Panc1 (cell line): ENCODE measurements at regions not wholly inside any gene's neighbourhood (a gene's known extent, or its start where the extent isn't known, plus 50 kb on each side); places are given as distances from the start of the nearest gene placed in this dataset.

Experiments used
- ATAC-seq: fragments of 200-7000 bp; cut with Tn5 transposase; 2 replicates; pipeline ENCODE4 v1.9.1; 2020; ENCODE audit warnings: mild to moderate bottlenecking, moderate library complexity
- BruUV-seq: library from RNA; stranded (reverse); fragments of 400-500 nt; replicated peaks from 2 replicates; lab custom pipeline; 2021; lab: Mats Ljungman, UMichigan
- CTCF ChIA-PET: fragments of 300-600 bp; sonication (Branson Sonifier 250); formaldehyde crosslinking; loops from one replicate; lab custom pipeline; 2022; ENCODE audit warnings: antibody characterized with exemption; lab: Charles Lee
- POLR2A ChIA-PET: fragments of 300-600 bp; sonication (Branson Sonifier 250); formaldehyde crosslinking; loops from one replicate; lab custom pipeline; 2022; ENCODE audit warnings: antibody characterized with exemption; lab: Charles Lee
- DNase-seq: peaks from one replicate; pipeline ENCODE4 v3.0.0-alpha.2; 2010; ENCODE audit warnings: low read depth, low spot score
- H3K27ac ChIP-seq: 2 replicates; pipeline ENCODE4 v1.5.1; 2011; ENCODE audit warnings: mild to moderate bottlenecking, low read length, inconsistent platforms
- H3K27me3 ChIP-seq: fragments of 200-500 bp; sonication (Bioruptor generic); 2 replicates; pipeline ENCODE4 v1.6.0; 2014; ENCODE audit warnings: low read length, inconsistent platforms; ENCODE audit not compliant: control insufficient read depth, insufficient read depth
- H3K36me3 ChIP-seq: fragments of 200-500 bp; sonication (Bioruptor generic); 2 replicates; pipeline ENCODE4 v1.5.1; 2014; ENCODE audit warnings: inconsistent platforms, mild to moderate bottlenecking, low read length, moderate library complexity; ENCODE audit not compliant: control insufficient read depth, insufficient read depth
- H3K4me1 ChIP-seq: 2 replicates; pipeline ENCODE4 v1.5.1; 2011; ENCODE audit warnings: inconsistent platforms, mild to moderate bottlenecking, low read length, moderate library complexity; ENCODE audit not compliant: control insufficient read depth, insufficient read depth
- H3K4me3 ChIP-seq, 2 experiments: 2 replicates each; pipeline ENCODE4 v1.5.1; 2011 to 2012; ENCODE audit warnings: low read depth in 2 of 2, low read length in 2 of 2, mild to moderate bottlenecking in 2 of 2, inconsistent platforms in 1 of 2, moderate library complexity in 1 of 2
- H3K9me3 ChIP-seq: fragments of 200-500 bp; sonication (Bioruptor generic); 2 replicates; pipeline ENCODE4 v1.5.1; 2014; ENCODE audit warnings: low read depth, mild to moderate bottlenecking, inconsistent platforms, low read length, moderate library complexity; ENCODE audit not compliant: control insufficient read depth, insufficient read depth
- POLR2AphosphoS5 ChIP-seq: IDR thresholded peaks from 2 replicates; pipeline ENCODE4 v1.6.1; 2012; ENCODE audit warnings: mild to moderate bottlenecking, low read depth, low read length, moderate library complexity
- SIN3A ChIP-seq: IDR thresholded peaks from 2 replicates; pipeline ENCODE4 v1.6.1; 2012; ENCODE audit warnings: low read depth, mild to moderate bottlenecking, low read length, moderate library complexity, borderline replicate concordance; ENCODE audit not compliant: insufficient read depth
- TCF7L2 ChIP-seq: IDR thresholded peaks from 2 replicates; pipeline ENCODE4 v1.6.1; 2011; ENCODE audit warnings: mild to moderate bottlenecking, low read depth, low read length, inconsistent platforms
- in situ Hi-C: cut with HindIII; loops from 2 replicates; pipeline ENCODE4 v1.10.0; 2016; ENCODE audit warnings: low sequenced_read_pairs, low pct_unique_long_range_greater_than_20kb
- intact Hi-C: fragments of 100-400 bp; cut with micrococcal nuclease; formaldehyde crosslinking; loops from one replicate; pipeline ENCODE4 v1.10.0; 2022; ENCODE audit not compliant: unreplicated experiment
- TF ChIP-seq, protein P1 (sequence below), 2 experiments: IDR thresholded peaks; 2 replicates each; pipeline ENCODE4 v1.6.1; 2011 to 2012; ENCODE audit warnings: low read depth in 2 of 2, control low read depth in 1 of 2, low read length in 1 of 2, mild to moderate bottlenecking in 1 of 2, moderate library complexity in 1 of 2; ENCODE audit not compliant: insufficient read depth in 1 of 2
- TF ChIP-seq, protein P2 (sequence below): fragments of 450-650 bp; IDR thresholded peaks from 2 replicates; pipeline ENCODE4 v1.5.1; 2017; ENCODE audit warnings: mild to moderate bottlenecking

DNA sequence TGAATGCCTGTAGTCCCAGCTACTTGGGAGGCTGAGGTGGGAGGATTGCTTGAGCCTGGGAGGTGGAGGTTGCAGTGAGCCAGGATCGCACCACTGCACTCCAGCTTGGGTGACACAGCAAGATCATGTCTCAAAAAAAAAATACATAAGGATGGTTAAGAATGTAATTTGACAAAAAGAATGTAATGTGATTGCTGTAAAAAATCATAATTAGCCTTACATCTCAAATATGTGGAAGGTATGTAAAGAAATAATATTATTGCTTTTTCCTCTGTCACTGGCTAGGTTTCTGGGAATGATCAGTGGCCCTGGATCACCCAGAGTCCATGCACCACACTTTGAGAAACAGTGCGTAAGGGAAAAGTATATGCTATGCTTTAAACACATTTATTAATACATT, 106.1 kb upstream of the C1GALT1C1 start:
- Histone ChIP-seq H3K9me3 (no peaks in the 10 kb centered on the region), H3K4me1 (no peaks in the 10 kb centered on the region), H3K27ac (no peak overlapping the region), H3K36me3 (no peaks in the 10 kb centered on the region), H3K27me3 (no peaks in the 10 kb centered on the region), H3K4me3 (no peak overlapping the region)
- BruUV-seq: no TSS peak
- DNase-seq (no peak), ATAC-seq (no peak)
- TF ChIP-seq SIN3A (no peak), TCF7L2 (no peak), POLR2AphosphoS5 (no peak)
- TF ChIP-seq, protein P1, sequence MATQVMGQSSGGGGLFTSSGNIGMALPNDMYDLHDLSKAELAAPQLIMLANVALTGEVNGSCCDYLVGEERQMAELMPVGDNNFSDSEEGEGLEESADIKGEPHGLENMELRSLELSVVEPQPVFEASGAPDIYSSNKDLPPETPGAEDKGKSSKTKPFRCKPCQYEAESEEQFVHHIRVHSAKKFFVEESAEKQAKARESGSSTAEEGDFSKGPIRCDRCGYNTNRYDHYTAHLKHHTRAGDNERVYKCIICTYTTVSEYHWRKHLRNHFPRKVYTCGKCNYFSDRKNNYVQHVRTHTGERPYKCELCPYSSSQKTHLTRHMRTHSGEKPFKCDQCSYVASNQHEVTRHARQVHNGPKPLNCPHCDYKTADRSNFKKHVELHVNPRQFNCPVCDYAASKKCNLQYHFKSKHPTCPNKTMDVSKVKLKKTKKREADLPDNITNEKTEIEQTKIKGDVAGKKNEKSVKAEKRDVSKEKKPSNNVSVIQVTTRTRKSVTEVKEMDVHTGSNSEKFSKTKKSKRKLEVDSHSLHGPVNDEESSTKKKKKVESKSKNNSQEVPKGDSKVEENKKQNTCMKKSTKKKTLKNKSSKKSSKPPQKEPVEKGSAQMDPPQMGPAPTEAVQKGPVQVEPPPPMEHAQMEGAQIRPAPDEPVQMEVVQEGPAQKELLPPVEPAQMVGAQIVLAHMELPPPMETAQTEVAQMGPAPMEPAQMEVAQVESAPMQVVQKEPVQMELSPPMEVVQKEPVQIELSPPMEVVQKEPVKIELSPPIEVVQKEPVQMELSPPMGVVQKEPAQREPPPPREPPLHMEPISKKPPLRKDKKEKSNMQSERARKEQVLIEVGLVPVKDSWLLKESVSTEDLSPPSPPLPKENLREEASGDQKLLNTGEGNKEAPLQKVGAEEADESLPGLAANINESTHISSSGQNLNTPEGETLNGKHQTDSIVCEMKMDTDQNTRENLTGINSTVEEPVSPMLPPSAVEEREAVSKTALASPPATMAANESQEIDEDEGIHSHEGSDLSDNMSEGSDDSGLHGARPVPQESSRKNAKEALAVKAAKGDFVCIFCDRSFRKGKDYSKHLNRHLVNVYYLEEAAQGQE (IDR thresholded peaks at IDR 0.05; ENCODE audit: insufficient read depth in 1 of 2, low read depth in 2 of 2, low read length in 1 of 2): no peak
- TF ChIP-seq, protein P2, sequence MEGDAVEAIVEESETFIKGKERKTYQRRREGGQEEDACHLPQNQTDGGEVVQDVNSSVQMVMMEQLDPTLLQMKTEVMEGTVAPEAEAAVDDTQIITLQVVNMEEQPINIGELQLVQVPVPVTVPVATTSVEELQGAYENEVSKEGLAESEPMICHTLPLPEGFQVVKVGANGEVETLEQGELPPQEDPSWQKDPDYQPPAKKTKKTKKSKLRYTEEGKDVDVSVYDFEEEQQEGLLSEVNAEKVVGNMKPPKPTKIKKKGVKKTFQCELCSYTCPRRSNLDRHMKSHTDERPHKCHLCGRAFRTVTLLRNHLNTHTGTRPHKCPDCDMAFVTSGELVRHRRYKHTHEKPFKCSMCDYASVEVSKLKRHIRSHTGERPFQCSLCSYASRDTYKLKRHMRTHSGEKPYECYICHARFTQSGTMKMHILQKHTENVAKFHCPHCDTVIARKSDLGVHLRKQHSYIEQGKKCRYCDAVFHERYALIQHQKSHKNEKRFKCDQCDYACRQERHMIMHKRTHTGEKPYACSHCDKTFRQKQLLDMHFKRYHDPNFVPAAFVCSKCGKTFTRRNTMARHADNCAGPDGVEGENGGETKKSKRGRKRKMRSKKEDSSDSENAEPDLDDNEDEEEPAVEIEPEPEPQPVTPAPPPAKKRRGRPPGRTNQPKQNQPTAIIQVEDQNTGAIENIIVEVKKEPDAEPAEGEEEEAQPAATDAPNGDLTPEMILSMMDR: no peak
- POLR2A ChIA-PET: no interaction called here
- in situ Hi-C loops: no loop called here
- intact Hi-C loops: no loop called here
- CTCF ChIA-PET: no interaction called here

DNA sequence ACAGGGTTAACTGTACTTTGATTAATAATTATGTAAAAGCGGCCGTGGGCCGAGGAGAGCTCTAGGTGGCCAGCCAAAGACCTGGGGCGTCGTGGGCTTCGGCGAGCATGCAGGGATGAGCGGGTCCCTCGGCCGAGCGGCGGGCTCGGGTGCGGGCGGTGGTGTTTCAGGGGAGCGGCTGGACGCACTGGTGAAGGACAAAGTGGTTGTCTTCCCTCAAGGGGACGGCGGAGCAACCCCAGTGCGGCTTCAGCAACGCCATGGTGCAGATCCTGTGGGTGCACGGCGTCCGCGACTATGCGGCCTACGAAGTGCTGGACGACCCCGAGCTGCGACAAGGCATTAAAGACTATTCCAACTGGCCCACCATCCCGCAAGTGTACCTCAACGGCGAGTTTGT, 103.0 kb upstream of the C1GALT1C1 start:
- ATAC-seq (no peak), DNase-seq (no peak)
- TF ChIP-seq, protein P2: no peak
- TF ChIP-seq POLR2AphosphoS5: no peak
- no peak for TF ChIP-seq SIN3A
- TF ChIP-seq TCF7L2: no peak
- TF ChIP-seq, protein P1 (IDR thresholded peaks at IDR 0.05; ENCODE audit: insufficient read depth in 1 of 2, low read depth in 2 of 2, low read length in 1 of 2): no peak
- H3K27ac ChIP-seq: no peak overlapping the region
- intact Hi-C loops (no loop called here), in situ Hi-C loops (no loop called here)
- H3K27me3 ChIP-seq: no peaks in the 10 kb centered on the region
- CTCF ChIA-PET: no interaction called here
- no peak overlapping the region for H3K4me3 ChIP-seq
- POLR2A ChIA-PET: interaction anchor here (0.7 kb wide), 1 partner anchor 157 kb away, joined by 9 read pairs; no protein-coding TSS in a partner anchor
- H3K4me1 ChIP-seq: no peaks in the 10 kb centered on the region
- no peaks in the 10 kb centered on the region for H3K9me3 ChIP-seq
- no TSS peak for BruUV-seq
- H3K36me3 ChIP-seq: no peaks in the 10 kb centered on the region
